Hepatic stellate cell (primary cell): ENCODE measurements at regions not wholly inside any gene's neighbourhood (a gene's known extent, or its start where the extent isn't known, plus 50 kb on each side); places are given as distances from the start of the nearest gene placed in this dataset.
"Not testable (repeated sequence)": the region's sequence is repeated elsewhere in the genome, so short reads cannot be mapped to it uniquely, and the experiment has no call there.

Experiments
- DNase-seq: peaks from one replicate; pipeline ENCODE4 v3.0.0; 2011; ENCODE audit warnings: low spot score

DNA sequence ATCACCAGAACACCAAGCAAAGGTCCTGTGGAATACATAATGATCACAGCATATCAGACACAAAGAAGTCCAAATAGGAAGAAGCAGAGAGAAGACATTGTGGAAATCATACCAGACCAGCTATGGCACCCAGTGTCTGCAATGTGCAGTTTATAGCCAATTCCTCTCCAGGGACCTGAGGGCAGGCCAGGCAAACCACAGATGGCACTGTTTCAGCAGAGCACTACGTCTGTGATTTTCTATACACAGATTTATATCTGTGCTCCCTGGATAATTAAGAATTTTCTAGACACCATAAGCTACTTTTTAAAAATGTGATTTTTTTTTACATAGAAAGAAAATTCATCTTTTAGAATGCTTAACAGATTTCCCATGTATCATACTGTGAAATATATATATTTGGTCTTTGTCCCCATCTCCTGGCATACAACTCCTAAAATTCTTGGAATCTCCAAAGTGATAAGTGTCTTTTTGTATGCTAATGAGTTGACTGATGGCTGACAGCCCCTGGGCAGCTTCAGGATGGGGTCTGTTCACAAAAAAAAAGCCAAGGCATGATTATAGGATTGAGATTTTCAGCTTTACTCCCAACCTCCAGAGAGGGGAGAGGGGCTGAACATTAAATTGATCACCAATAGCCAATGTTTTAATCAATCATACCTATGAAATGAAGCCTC, 498.1 kb downstream of the SIPA1L2 start:
- DNase-seq: no peak

- DNase-seq: no peak
These were observed 499.0 kb downstream of the SIPA1L2 start for GRCh38 chr1:232130815-232131480.

DNA sequence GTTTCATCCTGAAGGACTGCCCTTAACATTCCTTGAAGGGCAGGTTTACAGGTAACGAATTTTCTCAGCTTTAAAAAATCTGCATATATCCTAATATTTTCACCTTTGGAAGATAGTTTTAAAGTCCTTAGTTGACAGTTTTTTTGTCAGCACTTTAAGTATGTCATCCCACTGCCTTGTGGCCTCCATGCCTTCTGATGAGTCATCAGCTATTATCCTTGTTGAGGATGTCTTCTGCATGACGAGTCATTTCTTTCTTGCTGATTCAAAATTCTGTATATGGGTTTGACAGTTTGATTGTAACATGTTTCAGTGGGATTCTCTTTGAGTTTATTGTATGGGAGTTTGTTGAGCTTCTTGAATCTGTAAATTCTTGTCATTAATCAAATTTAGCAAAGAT, 500.6 kb downstream of the DISC1 start:
- DNase-seq: peak; percentile 52

GRCh38 chr1:232123775-232124659, 497.4 kb downstream of the DISC1 start:
- DNase-seq: no peak

- DNase-seq: not testable (repeated sequence)
These were observed 491.3 kb downstream of the DISC1 start for GRCh38 chr1:232117903-232118302.

DNA sequence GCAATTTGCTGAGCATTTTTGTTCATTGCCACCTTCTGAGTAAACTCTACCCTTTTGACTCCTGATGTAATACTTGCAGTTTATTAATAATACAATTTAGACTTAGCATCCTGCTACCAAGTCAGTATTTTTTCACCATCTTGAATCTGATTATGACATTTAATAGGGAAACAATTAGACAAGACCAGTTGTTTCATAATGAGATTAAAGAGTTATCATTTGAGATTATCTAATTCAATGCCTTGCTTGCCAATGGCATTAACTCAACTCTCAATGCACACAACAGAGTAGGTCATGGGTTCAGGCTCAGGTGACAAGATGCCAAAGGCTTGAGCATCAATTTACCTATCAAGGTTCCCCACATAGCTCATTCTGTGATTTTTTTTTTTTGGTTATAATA, 488.4 kb downstream of the DISC1 start:
- no peak for DNase-seq

GRCh38 chr1:232112076-232112475, 485.5 kb downstream of the DISC1 start:
- no peak for DNase-seq

DNA sequence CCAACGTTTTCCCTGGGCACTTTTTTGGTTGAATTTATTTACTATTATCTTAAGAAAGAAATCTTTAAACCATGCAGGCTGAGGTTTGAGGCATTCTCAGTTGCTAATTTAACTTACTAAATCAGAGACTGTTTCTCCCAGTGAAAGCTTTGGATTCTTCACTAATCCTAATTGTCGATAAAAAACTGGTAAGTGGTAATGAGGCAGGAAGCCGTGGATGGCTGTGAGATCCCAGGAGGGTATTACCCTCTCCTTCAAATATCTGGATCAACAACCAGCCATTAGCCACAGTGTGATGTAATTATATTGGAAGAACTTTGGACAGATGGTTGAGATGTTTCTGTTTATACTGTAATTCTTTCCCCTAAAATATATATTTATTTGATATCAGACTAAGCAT, 485.0 kb downstream of the DISC1 start:
- DNase-seq: no peak

DNA sequence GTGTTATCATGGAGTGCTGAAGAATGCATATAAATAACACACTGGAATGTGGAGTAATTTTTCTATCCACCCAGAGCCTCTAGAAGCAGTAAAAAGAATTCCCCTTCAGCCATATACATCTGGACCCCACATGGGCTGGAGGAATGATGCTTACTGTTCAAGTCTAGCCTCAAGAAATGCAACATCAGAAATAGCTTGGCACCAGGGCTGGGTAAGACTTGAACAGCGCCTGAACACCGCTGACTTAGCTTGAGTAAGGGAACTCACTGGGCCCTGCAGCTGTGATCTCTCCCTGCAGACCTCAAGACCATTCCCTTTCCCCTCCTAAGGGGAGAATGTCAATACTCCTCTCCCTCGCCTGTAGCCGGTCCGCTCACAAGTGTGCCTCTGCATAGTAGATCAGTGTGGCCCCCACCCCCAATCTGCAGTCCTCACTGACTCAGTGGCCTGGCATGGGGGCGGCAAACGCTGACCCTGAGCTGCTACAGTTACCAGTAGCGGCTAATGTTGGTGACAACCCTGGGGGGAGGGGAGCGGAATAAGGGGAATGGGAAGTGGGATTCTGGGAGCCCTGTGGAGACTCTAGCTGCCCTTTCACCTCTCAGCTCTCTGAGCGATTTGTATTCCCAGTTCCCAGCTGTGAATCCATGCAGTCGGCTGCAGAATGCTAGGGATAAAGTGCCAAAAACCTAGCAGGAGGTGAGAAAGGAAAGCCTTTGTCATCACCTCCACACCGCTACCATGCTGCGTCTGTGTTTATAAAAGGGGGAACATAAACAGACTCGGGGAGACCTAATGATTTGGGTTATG, 483.9 kb downstream of the DISC1 start:
- peak; percentile 50 for DNase-seq

DNA sequence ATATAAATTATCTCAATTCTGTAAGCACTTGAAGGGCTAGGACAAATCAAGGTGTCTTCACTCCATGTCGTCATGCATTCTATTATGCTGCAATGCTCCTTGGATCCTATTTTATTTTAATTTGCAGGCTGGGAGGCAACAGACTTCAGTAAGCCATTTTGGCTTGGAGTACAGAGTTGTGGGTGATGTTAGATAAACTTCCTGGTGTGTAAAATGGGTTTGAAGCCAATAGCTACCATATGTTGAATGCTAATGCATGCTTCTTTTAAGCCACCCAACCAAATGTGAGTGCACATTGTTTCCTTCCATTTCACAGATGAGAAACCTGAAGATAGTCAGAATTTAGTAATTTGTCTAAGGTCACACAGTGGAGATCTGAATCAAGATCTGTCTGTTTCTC, 482.8 kb downstream of the DISC1 start:
- DNase-seq: no peak

- DNase-seq: no peak
These were observed 482.0 kb downstream of the DISC1 start for GRCh38 chr1:232108598-232108997.

- no peak for DNase-seq
These were observed 479.8 kb downstream of the DISC1 start for GRCh38 chr1:232106415-232106814.

DNA sequence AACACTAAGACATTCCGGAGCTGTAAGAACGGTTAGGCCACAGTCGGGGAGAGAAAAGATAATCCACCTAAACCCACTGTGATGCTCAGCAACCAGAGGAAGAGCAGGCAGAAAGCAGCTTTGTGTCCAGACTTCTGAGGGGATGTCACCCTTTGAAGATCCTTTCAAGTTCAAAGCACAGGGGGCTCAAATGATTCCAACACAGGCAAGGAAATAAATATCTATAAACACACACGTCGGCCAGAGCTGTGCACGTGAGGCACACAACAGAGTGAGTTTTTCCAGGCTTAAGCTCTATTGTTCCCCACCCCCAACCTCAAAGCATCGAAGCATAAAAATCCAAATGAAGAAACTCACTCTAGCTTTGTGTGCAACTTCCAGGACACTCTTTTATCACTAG, 479.0 kb downstream of the DISC1 start:
- no peak for DNase-seq

- no peak for DNase-seq
These were observed 474.6 kb downstream of the DISC1 start for GRCh38 chr1:232101231-232101630.

- no peak for DNase-seq
These were observed 470.2 kb downstream of the DISC1 start for GRCh38 chr1:232096751-232097150.
